Activated T-cell treated with anti-CD3 and anti-CD28 coated beads, Interleukin-2, amount 50 U/mL, for 72 hours (primary cell): ENCODE measurements at regions not wholly inside any gene's neighbourhood (a gene's known extent, or its start where the extent isn't known, plus 50 kb on each side); places are given as distances from the start of the nearest gene placed in this dataset.
"Not testable (repeated sequence)": the region's sequence is repeated elsewhere in the genome, so short reads cannot be mapped to it uniquely, and the experiment has no call there.

Experiments used
- ATAC-seq, 2 donors: fragments of 150-1000 bp; cut with Tn5 transposase; replicated peaks in 1 of 2; 2 replicates each; pipeline ENCODE4 v1.10.0; 2021; ENCODE audit warnings: moderate library complexity in 2 of 2, mild to moderate bottlenecking in 1 of 2
- DNase-seq, 2 donors: peaks; one replicate each; pipeline ENCODE4 v3.0.0; 2021 to 2022; ENCODE audit warnings: mixed read lengths in 1 of 2
- H3K27ac Mint-ChIP-seq: one replicate; pipeline ENCODE4 v1.8.0; 2022; ENCODE audit warnings: mild to moderate bottlenecking, moderate library complexity, mixed read lengths
- H3K27me3 Mint-ChIP-seq: one replicate; pipeline ENCODE4 v1.8.0; 2022; ENCODE audit warnings: low read depth, mixed read lengths
- H3K36me3 Mint-ChIP-seq, 2 donors: one replicate each; pipeline ENCODE4 v1.8.0; 2022; ENCODE audit warnings: mixed read lengths in 2 of 2, mild to moderate bottlenecking in 1 of 2; ENCODE audit not compliant: insufficient read depth in 2 of 2
- H3K4me1 Mint-ChIP-seq: one replicate; pipeline ENCODE4 v1.8.0; 2022; ENCODE audit warnings: low read depth, mixed read lengths
- H3K4me3 Mint-ChIP-seq, 2 donors: one replicate each; pipeline ENCODE4 v1.8.0; 2022; ENCODE audit warnings: mild to moderate bottlenecking in 2 of 2, mixed read lengths in 2 of 2, moderate library complexity in 2 of 2
- H3K9me3 Mint-ChIP-seq, 2 donors: one replicate each; pipeline ENCODE4 v1.8.0; 2022; ENCODE audit warnings: mixed read lengths in 2 of 2

- Mint-ChIP-seq H3K9me3 (peaks cover 0 to 4% of the 10 kb centered on the region in 2 donors), H3K36me3 (no peaks in the 10 kb centered on the region), H3K4me1 (no peaks in the 10 kb centered on the region), H3K27ac (no peak overlapping the region), H3K4me3 (no peak overlapping the region), H3K27me3 (no peaks in the 10 kb centered on the region)
- DNase-seq (no peak), ATAC-seq (no peak)
Observed at GRCh38 chr14:37723515-37723914, 128.1 kb downstream of the TTC6 start.

GRCh38 chr14:37726708-37727107 is 131.3 kb downstream of the TTC6 start:
- Mint-ChIP-seq H3K27me3 (no peaks in the 10 kb centered on the region), H3K4me1 (no peaks in the 10 kb centered on the region), H3K36me3 (no peaks in the 10 kb centered on the region), H3K27ac (no peak overlapping the region), H3K4me3 (no peak overlapping the region), H3K9me3 (no peaks in the 10 kb centered on the region)
- DNase-seq, result no peak
- no peak for ATAC-seq

GRCh38 chr14:37729218-37729617 is 133.8 kb downstream of the TTC6 start:
- Mint-ChIP-seq H3K27me3 (no peaks in the 10 kb centered on the region), H3K4me3 (no peak overlapping the region), H3K27ac (no peak overlapping the region), H3K4me1 (no peaks in the 10 kb centered on the region), H3K9me3 (no peaks in the 10 kb centered on the region), H3K36me3 (no peaks in the 10 kb centered on the region)
- DNase-seq (no peak), ATAC-seq (no peak)

- ATAC-seq (no peak), DNase-seq (no peak)
- H3K27ac Mint-ChIP-seq, result no peak overlapping the region
- H3K4me3 Mint-ChIP-seq, result no peak overlapping the region
- no peaks in the 10 kb centered on the region for H3K36me3 Mint-ChIP-seq
- H3K4me1 Mint-ChIP-seq, result no peaks in the 10 kb centered on the region
- H3K27me3 Mint-ChIP-seq, result no peaks in the 10 kb centered on the region
- no peaks in the 10 kb centered on the region for H3K9me3 Mint-ChIP-seq
Observed at GRCh38 chr14:37731094-37731493, 135.7 kb downstream of the TTC6 start.

- Mint-ChIP-seq H3K36me3 (no peaks in the 10 kb centered on the region), H3K4me1 (no peaks in the 10 kb centered on the region), H3K27me3 (no peaks in the 10 kb centered on the region), H3K4me3 (no peak overlapping the region), H3K9me3 (peaks cover 6% of the 10 kb centered on the region in 2 donors), H3K27ac (no peak overlapping the region)
- no peak for ATAC-seq
- no peak for DNase-seq
Observed at GRCh38 chr14:37745657-37746056, 150.2 kb downstream of the TTC6 start.

GRCh38 chr14:37746140-37746832 is 150.9 kb downstream of the TTC6 start:
- peaks cover 6% of the 10 kb centered on the region in 2 donors for H3K9me3 Mint-ChIP-seq
- no peak for ATAC-seq
- H3K36me3 Mint-ChIP-seq, result no peaks in the 10 kb centered on the region
- no peak for DNase-seq
- H3K27ac Mint-ChIP-seq, result no peak overlapping the region
- H3K27me3 Mint-ChIP-seq, result no peaks in the 10 kb centered on the region
- H3K4me1 Mint-ChIP-seq, result no peaks in the 10 kb centered on the region
- H3K4me3 Mint-ChIP-seq, result no peak overlapping the region

GRCh38 chr14:37753459-37753858 is 158.0 kb downstream of the TTC6 start:
- no peaks in the 10 kb centered on the region for H3K27me3 Mint-ChIP-seq
- no peak overlapping the region for H3K27ac Mint-ChIP-seq
- no peak overlapping the region for H3K4me3 Mint-ChIP-seq
- peaks cover 0 to 2% of the 10 kb centered on the region in 2 donors for H3K36me3 Mint-ChIP-seq
- no peaks in the 10 kb centered on the region for H3K4me1 Mint-ChIP-seq
- DNase-seq (no peak), ATAC-seq (no peak)
- H3K9me3 Mint-ChIP-seq, result peaks cover 4 to 10% of the 10 kb centered on the region in 2 donors

GRCh38 chr14:37760275-37760674 is 164.8 kb downstream of the TTC6 start:
- H3K27me3 Mint-ChIP-seq, H3K4me1 Mint-ChIP-seq, H3K4me3 Mint-ChIP-seq, DNase-seq, H3K27ac Mint-ChIP-seq, ATAC-seq, H3K36me3 Mint-ChIP-seq: not testable (repeated sequence)
- H3K9me3 Mint-ChIP-seq, result peaks cover 6 to 12% of the 10 kb centered on the region in 2 donors

- Mint-ChIP-seq H3K36me3 (peaks cover 0 to 3% of the 10 kb centered on the region in 2 donors), H3K4me1 (no peaks in the 10 kb centered on the region), H3K27ac (no peak overlapping the region), H3K4me3 (no peak overlapping the region), H3K27me3 (no peaks in the 10 kb centered on the region), H3K9me3 (peaks cover 8 to 10% of the 10 kb centered on the region in 2 donors)
- DNase-seq (no peak), ATAC-seq (no peak)
Observed at GRCh38 chr14:37763266-37763665, 167.8 kb downstream of the TTC6 start.

- not testable (repeated sequence) for H3K4me1 Mint-ChIP-seq, H3K4me3 Mint-ChIP-seq, ATAC-seq, DNase-seq, H3K27me3 Mint-ChIP-seq, H3K27ac Mint-ChIP-seq, H3K36me3 Mint-ChIP-seq
- H3K9me3 Mint-ChIP-seq, result peaks cover 2 to 10% of the 10 kb centered on the region in 2 donors
Observed at GRCh38 chr14:37772283-37772682, 176.9 kb downstream of the TTC6 start.

- DNase-seq, result no peak
- Mint-ChIP-seq H3K27ac (no peak overlapping the region), H3K4me1 (no peaks in the 10 kb centered on the region), H3K9me3 (peaks cover 9 to 13% of the 10 kb centered on the region in 2 donors), H3K27me3 (no peaks in the 10 kb centered on the region), H3K36me3 (peaks cover 0 to 2% of the 10 kb centered on the region in 2 donors), H3K4me3 (no peak overlapping the region)
- no peak for ATAC-seq
Observed at GRCh38 chr14:37776791-37777499, 181.5 kb downstream of the TTC6 start.

GRCh38 chr14:37778135-37778943 is 182.9 kb downstream of the TTC6 start:
- ATAC-seq (no peak), DNase-seq (no peak)
- Mint-ChIP-seq H3K36me3 (peaks cover 0 to 2% of the 10 kb centered on the region in 2 donors), H3K4me3 (no peak overlapping the region), H3K9me3 (peaks cover 9 to 13% of the 10 kb centered on the region in 2 donors), H3K27ac (no peak overlapping the region), H3K27me3 (no peaks in the 10 kb centered on the region), H3K4me1 (no peaks in the 10 kb centered on the region)

- Mint-ChIP-seq H3K9me3 (peaks cover 9 to 12% of the 10 kb centered on the region in 2 donors), H3K36me3 (peaks cover 0 to 2% of the 10 kb centered on the region in 2 donors), H3K4me3 (no peak overlapping the region), H3K27me3 (no peaks in the 10 kb centered on the region), H3K27ac (no peak overlapping the region), H3K4me1 (no peaks in the 10 kb centered on the region)
- no peak for DNase-seq
- no peak for ATAC-seq
Observed at GRCh38 chr14:37779480-37779879, 184.1 kb downstream of the TTC6 start.
